ENCODE measurements at regions not wholly inside any gene's neighbourhood (a gene's known extent, or its start where the extent isn't known, plus 50 kb on each side); places are given as distances from the start of the nearest gene placed in this dataset.

DNA sequence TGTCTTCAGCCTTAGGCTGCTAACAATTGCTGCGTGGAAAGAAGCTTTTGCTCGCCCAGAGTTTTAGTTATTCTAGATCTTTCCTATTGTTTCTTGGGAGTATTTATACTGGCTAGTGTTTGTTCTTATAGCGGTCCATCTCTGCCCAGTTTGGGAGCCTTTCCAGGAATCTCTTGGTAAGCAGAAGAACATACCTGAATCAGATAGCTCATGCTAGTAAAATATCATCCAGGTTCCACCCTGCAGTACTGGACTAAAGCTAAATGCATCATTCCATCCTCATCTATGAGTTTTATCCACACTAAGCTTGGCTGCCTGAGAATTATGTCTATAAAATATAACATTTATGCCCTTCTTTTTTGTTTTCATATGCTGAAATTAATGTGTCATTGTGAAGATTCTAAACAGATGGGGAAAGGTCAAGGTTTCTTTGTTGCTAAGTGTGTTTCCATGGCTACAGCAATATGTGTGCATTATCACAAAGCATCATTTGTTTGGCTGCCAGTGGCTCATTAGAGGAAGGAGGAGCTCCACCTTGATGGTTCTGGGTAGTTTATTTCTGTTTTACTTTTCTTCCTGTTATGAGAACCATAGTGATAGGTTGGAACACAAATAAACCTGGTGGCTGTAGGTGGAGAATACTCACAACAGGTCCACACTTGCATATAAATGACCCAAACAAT lies 182.8 kb downstream of the PIK3C3 start:
- no peak for DNase-seq (ENCODE audit: low read depth)

DNA sequence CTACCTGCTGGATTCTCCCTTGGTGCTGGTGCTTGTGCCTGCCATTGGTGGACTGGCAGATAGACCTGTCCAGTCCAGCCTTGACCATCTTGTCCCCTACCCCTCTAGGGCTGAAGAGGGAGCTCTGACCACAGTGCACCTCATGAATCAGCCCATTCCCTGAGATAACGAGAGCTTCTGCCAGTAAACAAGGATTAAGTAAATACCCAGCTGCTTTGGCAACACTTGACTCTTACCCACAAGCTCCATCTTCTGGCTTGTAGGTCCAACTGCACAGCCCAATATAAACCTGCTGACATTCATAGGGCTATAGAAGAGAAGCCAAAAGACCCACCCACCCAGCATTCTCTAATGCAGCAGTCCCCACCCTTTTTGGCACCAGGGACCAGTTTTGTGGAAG lies 186.4 kb downstream of the PIK3C3 start:
- DNase-seq (ENCODE audit: low read depth) = no peak

DNA sequence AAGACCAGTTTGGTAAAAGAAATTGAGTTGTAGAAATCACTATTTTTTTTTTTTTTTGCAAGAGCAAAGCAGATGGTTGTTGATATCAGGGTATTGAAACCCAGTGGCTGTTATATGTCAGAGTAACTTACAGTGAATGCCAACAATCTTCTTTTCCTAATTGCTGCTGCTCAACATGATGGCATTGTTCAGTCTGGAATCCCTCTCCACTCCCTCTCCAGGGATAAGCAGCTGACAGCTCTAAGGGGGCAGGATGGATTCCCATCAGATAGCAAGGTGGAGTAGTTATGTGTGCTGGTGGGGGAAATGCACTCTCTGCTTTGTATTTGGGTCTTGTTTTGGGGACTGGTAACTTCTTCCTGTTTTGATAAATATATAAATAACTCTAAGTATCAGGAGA lies 200.0 kb downstream of the PIK3C3 start:
- no peak for DNase-seq (ENCODE audit: low read depth)

DNA sequence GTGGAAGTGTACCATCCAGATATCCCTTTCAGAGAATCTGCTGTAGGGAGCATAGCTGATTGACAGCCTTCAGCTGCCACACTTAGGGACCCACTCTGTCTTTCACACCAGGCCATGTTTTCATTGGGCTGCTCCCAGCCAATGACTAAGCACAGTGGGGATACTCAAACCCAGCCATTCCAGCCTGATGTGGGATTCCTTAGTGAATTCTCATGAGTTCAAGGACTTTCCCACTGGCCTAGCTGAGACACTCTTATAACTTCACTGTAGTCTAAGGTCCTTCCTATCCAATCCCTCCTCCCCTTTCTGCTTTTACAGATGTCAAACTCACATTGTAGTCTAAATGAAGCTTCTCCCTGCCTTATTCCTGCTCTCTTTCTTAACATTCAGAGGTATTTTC lies 201.2 kb downstream of the PIK3C3 start:
- DNase-seq (ENCODE audit: low read depth) = no peak

DNA sequence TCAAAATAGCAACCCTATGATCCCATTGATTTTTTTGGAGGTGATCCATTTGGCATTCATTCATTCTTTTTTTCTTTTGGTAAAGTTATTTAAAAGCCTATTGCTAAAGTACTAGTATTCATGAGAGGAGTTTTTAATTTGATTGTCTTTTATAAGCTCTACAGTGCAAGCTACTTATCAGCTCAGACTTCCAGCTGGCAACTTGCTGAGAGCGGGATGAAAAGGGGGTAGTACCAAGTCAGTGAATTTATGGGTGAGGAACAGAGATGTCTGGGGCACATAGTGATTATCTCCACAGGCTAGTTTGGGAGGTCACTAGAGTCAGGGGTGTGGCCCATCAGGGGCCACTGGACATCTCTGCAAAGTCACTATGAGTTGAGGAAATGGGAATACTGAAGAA lies 202.4 kb downstream of the PIK3C3 start:
- no peak for DNase-seq (ENCODE audit: low read depth)

DNA sequence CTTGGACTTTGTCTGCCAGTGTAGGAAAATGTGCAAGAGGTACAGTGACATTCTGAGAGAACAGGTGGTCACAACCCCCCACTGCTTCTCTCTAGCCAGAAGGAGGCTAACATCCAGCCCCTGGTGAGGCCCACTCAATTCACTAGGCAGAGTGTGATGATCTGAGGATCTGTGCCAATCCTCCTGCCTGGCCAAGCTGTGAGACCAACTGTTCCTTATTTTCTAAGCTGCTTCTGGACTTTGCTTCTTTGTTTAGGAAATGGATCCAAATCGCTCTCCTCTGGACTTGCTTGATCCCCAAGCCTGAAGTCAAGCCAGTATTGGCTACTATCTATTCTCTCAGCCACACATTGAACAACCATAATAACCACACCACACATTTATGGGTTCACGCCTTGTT lies 202.8 kb downstream of the PIK3C3 start:
- DNase-seq (ENCODE audit: low read depth) = no peak

DNA sequence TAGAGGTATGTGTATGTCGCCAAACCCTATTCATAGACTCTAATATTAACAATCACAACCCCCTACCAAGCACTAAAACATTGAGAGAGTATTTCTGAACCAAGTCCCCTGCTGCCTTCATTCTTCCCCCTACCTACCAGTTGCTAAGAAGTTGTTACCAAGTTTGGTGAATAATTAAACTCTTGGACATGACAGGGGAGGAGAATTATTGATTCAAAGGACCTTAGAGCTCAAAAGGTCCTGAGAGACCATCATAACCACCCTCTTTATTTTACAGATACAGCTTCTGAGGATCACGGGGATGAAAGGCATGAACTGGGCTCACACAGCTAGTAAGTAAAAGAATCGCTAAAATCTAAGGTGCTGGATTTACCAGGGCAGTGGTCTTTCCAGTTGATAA lies 204.1 kb downstream of the PIK3C3 start:
- DNase-seq (ENCODE audit: low read depth) = no peak

DNA sequence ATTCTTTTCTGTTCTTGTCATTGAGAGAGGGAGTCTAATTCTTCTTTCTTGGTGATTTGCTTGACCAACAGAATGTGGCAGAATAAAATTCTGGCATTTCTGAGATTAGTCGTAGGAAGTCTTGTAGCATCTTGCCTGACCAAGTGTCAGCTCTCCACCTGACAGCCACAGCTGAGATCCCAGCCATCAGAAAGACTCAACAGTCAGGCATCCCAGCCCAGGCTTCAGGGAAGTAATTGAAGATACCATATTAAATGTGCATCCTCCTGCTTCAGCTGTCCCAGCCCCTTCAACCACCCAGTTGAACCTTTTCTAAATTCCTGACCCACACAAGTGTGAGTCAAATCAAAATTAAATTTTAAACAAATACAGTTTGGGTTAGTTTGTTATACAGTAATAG lies 208.3 kb downstream of the PIK3C3 start:
- DNase-seq (ENCODE audit: low read depth) = no peak

DNA sequence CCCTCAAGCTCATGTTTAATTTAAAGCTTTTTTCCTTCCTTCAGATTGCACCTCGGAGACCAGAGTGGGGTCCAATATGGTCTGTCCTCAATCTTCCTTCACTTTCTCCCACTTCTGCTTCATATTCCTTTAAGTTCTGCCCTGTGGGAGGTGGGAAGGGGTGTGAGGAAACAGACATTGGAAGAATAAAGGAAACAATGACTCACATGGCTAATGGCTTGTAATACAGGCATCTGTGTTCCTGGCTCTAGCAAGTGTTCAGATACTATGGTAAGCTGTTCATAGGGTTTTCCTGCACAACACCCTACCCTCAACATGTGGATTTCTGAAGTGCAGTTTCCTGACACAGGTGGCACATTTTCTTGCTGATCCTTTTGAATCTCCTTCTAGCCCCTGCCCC lies 209.5 kb downstream of the PIK3C3 start:
- no peak for DNase-seq (ENCODE audit: low read depth)

DNA sequence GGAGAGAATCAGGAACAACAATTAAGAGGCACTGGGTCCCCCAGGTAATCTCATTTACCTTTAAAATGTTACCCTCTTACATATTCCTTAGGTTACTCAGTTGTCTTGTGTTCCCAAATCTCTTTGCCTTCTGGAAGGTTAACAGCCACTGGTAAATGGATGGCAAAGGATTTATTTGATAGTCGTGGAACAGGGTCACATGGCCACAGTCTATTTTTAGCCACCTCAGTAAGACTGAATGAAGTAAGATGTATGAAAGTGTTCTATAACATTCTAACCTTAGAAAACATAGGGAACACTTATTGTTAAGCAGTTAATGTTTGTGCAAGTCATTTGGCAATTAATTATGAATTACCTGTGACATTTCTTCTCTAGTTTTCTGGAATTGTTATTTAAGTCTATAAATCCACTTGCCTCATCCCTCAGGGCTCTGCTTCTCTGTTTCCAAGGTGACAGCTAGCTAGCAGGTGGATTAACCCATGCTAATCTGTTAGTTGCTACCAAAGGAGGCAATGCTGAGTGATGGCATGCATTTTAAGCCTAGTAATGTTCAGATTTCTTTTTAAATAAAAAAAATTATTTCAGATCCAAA lies 211.0 kb downstream of the PIK3C3 start:
- no peak for DNase-seq (ENCODE audit: low read depth)

DNA sequence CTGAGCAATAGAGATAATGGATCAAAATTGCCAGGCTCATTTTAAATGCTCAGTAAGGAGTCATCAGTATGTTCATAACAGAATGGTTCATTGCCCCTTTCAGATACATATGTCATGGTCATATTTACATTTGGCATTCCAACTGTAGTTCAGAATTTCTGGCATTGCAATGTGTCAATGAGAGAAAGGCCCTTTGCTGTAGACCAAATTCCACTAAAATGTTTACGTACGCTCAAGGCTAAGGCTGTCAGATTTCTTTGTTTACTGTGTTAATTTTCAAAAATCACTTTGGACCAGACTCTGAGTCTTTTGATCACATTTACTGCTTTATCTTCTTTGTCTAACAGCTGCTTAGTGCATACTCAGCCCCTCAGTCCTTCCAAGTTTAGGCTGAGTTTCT lies 213.5 kb downstream of the PIK3C3 start:
- DNase-seq (ENCODE audit: low read depth) = no peak

DNA sequence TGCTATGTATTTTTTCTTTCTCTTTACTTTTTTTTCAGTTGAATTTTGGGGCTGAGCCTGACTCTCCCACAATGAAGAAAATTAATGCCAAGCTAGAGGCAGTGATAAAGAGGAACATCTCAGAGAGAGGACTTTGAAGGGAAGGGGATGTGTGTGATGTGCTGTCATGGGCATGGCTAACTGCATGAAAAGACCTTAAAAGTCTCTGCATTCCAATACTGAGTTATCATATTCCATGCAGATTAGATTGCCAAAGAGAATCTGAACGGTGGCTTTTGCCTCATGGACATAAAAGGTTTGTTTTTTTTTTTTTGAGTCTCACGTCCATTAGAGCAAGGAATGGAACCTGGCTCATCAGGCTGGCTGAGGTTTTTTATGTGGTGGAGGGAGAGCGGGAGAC lies 213.9 kb downstream of the PIK3C3 start:
- no peak for DNase-seq (ENCODE audit: low read depth)

DNA sequence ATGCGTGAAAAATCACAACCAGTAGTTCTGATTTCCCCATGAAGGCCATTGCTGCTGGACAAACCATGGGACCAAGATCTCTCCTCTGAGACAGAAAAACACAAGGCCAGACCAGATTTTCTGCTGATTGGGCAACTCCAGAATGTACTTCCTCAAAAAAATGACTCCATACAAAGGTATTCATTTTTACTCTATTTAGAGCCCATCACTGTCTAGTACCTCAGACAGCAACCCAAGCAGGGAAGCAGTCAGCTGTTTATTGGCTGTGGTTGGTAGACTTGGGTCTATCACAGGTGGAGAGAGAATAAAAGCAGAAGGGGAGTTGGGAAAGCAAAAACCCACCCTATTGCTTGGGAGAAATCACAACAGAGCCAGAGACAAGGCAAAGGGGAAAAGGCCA lies 219.9 kb downstream of the PIK3C3 start:
- DNase-seq (ENCODE audit: low read depth) = no peak

DNA sequence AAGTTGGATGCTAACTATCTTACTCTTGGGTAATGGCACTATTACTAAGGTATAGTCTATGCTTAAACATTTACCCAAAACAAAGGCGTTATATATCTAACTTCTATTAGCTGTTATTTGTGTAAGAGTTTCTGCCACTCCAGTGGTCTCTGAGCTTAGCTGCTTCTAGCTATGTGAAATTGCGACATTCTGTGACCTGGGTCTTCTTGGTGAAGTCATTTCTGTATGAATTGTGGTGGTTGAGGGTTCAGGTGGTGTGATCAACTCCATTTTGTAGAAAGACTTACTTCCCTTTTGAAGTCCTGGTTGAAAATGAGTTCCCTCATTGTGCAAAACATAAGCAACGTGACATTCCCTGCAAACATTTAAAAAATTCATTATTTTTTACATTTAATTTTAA lies 221.6 kb downstream of the PIK3C3 start:
- no peak for DNase-seq (ENCODE audit: low read depth)

DNA sequence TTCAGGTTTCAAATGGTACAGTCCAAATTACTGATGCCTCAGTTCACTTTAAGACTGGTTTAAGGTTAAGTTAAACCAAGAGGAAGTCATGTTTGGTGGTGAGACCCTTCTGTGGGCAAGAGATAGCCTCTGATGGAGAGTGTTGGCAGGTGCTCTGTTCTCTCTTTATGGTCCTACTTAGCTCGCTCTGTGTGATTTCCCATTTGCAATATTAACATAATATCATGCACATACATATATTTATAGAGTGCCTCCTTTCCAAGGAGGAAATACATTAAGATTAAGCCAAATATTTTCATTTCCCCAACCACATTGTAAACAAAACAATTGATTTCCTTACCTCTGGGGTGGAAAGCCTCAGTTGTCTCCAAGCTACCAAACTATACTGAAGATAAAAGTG lies 222.4 kb downstream of the PIK3C3 start:
- no peak for DNase-seq (ENCODE audit: low read depth)

DNA sequence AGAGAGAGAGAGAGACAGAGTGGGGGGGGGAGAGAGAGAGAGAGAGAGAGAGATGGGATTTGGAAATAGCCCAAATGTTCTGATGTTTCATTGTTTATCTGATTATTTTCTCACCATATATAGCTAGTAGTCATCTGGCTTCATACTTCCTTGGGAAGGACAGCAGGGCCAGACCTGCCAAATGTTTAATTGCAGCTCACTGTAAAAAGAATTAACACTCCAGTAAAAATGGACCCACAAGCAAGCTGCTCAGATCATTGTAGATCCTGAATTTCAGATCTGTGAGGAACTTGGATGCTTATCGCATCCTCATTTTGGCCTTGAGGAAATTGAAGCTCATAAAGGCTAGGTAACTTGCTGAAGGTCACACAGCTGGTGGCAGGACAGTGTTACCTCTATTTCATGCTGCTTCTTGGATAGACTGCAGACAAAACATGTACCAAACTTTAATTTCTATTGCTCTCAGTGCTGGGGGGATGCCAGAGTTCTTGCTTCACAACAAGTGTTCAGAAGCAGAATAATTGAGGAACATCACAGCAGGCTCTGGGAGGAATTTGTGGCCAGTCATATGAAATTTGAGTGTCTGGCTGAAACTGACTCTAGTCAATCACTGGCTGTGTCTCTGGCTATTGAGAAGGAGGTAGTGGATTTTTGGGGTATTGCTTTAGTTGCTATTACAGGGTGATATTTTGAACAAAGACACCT lies 223.5 kb downstream of the PIK3C3 start:
- no peak for DNase-seq (ENCODE audit: low read depth)

DNA sequence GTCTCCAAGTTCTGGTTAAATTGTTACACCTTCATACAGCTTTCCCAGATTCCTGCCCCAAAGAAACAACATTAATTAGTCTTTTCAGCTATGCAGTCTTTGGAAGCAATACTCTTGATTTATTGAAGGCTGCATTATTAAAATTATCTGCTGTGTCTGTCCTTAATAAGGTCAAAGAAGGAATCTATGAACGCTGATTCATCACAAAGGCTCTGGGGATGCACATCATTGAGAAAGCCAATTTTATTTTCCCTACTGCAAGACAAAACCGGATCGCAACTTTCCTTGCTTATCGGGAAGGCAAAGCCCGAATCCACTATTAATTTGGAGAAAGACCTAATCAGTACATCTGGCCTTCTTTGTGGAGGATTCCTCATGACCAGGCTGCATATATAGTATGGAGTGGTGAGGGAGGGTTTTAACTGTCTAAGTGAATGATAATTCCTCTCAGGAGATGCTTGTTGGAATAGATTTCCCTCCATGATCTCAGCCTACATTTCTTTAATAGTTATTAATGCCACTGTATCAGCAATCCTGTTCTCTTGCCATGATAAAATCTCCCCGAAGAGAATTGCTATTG lies 224.6 kb downstream of the PIK3C3 start:
- no peak for DNase-seq (ENCODE audit: low read depth)

DNA sequence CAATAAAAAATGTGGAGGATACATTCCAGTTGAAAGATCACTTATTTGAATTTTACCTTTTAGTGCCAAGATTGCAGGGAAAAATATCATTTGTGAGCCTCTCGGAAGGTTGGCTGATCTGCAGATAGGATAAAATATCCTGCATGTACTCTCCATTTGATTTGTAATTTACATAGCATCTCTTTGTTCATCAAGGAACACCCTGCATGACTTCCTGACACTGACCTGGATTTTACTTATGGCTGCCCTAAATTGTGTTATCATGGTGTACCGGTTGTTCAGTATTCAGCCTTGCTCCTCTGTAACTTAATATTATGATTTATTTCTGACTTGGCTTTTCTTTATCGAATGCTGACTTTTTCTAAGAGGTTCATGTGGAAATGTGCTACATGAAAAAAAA lies 226.4 kb downstream of the PIK3C3 start:
- DNase-seq (ENCODE audit: low read depth) = no peak

DNA sequence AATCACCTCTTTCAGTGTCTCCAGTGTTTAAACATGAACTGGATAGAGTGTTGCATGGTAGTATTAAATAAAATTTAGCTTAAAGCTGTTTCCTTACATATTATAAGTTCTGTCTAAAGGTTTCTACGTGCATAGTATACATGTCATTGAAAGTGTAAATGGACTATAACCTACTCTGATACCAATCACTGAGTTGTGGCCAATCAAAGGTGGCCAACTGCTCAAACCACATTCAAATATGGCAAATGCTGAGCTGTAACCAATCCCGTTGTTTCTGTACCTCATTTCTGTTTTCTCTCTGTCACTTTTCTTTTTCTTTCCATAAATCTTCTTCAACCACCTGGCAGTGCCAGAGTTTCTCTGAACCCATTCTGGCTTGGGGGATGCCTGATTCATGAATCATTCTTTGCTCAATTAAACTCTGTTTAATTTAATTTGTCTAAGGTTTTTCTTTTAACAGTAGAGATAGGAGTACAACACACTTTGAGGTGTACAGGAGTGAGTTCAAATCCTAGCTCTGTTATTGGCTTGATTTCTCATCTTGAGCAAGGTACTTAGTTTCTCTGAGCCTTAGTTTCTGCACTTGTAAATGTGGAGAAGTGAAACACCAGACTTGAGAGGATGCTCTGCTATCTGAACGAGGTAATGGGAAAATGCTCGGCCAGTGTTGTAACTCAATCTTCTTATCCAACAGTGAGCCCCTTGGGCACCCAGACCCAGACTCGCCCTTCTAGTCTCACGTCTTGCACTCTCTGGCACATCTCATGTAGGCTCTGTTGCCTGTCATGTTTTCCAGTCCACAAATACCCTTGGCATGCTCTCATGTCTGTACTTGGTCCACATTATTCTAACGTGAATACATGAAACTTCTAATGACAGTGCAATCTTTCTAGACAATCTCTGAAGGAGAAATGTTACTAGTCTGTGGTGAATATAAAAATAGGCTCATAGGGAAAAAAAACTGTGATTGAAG lies 228.0 kb downstream of the PIK3C3 start:
- no peak for DNase-seq (ENCODE audit: low read depth)

DNA sequence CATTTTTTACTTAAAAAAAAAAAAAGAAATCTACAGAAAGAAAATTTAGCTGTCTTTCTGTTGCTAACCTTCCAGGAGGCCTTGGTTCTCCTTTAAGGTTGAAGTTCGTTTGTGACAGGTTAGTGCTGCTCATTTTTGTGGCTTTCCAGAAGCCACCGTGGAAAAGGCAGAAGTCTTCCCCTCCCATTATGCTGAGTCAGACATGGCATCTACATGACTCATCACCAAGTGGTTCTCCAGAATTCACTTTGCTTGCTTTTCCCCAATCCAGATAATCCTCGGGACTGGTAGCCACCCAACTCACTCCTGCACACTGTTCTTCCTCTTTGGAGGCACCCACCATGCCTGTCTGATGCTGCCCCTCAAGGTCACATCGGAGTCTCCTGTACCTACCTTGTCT lies 228.7 kb downstream of the PIK3C3 start:
- DNase-seq (ENCODE audit: low read depth) = no peak

DNA sequence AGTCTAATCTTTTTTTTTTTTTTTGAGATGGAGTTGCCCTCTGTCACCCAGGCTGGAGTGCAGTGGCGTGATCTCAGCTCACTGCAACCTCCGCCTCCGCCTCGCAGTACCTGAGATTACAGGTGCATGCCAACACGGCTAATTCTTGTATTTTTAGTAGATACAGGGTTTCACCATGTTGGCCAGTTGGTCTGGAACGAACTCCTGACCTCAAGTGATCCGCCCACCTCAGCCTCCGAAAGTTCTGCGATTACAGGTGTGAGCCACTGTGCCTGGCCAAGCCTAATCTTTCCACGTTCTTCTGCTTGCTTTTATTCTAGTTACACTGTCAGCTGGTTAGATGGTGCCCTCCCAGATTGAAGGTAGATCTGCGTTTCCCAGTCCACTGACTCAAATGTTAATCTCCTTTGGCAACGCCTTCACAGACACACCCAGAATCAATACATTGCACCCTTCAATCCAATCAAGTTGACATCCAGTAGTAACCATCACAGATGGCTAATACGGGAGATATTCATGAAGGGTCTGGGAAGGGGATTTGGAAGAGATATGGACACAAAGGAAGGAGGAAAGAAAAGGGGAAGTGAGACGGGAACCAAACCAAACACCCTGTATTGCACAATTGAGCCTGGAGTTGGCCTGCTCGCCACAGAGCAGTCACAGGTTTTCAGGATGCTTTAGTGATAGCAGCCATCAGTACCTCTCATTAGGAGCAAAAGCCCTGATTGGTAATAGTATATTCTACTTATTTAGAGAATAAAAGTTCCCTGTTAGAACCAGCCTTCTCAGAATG lies 229.8 kb downstream of the PIK3C3 start:
- DNase-seq (ENCODE audit: low read depth) = no peak

Data from activated T-cell treated with anti-CD3 and anti-CD28 coated beads for 48 hours (primary cell).